Fibroblast of lung (primary cell): ENCODE measurements at regions not wholly inside any gene's neighbourhood (a gene's known extent, or its start where the extent isn't known, plus 50 kb on each side); places are given as distances from the start of the nearest gene placed in this dataset.

Experiments
- EZH2 ChIP-seq: IDR thresholded peaks from 2 replicates; pipeline ENCODE4 v1.5.1; 2012; ENCODE audit warnings: low read length, control low read depth, mild to moderate bottlenecking; ENCODE audit errors: missing control alignments
- TF ChIP-seq, protein P1 (sequence below), 2 donors: IDR thresholded peaks in 1 of 2; conservative IDR thresholded peaks in 1 of 2; 1 replicate in 1 of 2; 2 replicates in 1 of 2; pipeline ENCODE4 v1.5.1; 2011 to 2012; ENCODE audit warnings: low read length in 2 of 2, control low read depth in 1 of 2, inconsistent platforms in 1 of 2, low read depth in 1 of 2, mild to moderate bottlenecking in 1 of 2

DNA sequence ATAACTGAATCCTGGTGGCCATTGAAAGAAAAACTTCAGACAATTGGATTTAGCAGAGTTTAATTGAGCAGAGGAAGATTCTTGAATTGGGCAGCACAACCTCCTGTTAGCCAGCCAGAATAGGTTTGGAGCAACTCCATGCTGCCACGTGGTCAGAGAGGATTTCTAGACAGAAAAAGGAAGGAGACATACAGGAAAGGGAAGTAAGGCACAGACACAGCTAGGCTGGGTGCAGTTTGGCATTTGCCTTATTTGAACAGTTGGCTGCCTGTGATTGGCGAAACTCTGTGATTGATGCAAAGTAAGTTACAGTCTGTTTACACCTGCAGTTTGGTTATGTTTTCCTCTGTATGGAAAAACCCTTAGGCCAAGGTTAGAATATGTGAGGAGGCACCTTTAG, 85.8 kb upstream of the SPATA13 start:
- TF ChIP-seq, protein P1, sequence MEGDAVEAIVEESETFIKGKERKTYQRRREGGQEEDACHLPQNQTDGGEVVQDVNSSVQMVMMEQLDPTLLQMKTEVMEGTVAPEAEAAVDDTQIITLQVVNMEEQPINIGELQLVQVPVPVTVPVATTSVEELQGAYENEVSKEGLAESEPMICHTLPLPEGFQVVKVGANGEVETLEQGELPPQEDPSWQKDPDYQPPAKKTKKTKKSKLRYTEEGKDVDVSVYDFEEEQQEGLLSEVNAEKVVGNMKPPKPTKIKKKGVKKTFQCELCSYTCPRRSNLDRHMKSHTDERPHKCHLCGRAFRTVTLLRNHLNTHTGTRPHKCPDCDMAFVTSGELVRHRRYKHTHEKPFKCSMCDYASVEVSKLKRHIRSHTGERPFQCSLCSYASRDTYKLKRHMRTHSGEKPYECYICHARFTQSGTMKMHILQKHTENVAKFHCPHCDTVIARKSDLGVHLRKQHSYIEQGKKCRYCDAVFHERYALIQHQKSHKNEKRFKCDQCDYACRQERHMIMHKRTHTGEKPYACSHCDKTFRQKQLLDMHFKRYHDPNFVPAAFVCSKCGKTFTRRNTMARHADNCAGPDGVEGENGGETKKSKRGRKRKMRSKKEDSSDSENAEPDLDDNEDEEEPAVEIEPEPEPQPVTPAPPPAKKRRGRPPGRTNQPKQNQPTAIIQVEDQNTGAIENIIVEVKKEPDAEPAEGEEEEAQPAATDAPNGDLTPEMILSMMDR (conservative IDR thresholded peaks at IDR 0.05 in 1 of 2, IDR thresholded peaks at IDR 0.05 in 1 of 2; ENCODE audit: low read depth in 1 of 2, low read length in 2 of 2): no peak
- TF ChIP-seq EZH2: no peak
